Skin epidermis (tissue), 12 donors: ENCODE measurements at regions not wholly inside any gene's neighbourhood (a gene's known extent, or its start where the extent isn't known, plus 50 kb on each side); places are given as distances from the start of the nearest gene placed in this dataset.
"Not testable (repeated sequence)": the region's sequence is repeated elsewhere in the genome, so short reads cannot be mapped to it uniquely, and the experiment has no call there.

Experiments
- H3K27ac ChIP-seq, 21 experiments: fragments of 200-600 bp; sonication (generic) in 11 of 21; one replicate each; pipeline ENCODE4 v1.5.0; 2020; ENCODE audit warnings: mild to moderate bottlenecking in 3 of 21, inconsistent platforms in 2 of 21, moderate library complexity in 2 of 21
- H3K4me3 ChIP-seq, 7 experiments: fragments of 200-600 bp; sonication (generic) in 2 of 7; one replicate each; pipeline ENCODE4 v1.5.0; 2020; ENCODE audit warnings: inconsistent platforms in 2 of 7, mild to moderate bottlenecking in 2 of 7, moderate library complexity in 1 of 7

DNA sequence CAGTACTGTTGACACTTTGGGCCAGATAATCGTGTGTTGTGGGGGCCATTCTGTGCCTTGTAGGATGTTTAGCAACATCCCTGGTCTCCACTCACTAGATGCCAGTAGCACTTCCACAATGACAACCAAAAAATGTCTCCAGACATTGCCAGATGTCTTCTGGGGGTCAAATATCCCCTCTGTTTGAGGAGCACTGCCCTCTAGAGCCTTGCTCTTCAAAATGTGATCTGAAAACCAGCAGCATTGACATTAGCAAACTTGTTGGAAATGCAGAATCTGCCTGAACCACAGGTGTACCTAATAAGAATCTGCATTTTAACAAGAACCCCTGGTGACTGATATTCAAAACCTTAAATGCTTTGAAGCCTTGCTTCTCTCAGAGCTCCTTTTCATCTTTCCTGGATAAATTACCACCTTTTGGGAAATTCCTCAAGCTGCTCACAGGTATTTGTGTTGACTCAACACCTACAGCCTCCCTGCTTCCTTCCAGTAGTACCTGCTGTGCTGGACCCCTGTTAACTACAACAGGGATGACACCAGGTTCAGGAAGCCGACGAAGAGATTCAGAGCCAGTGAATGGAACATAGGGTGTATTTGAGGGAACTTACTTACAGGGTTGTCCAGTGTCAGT, 459.0 kb upstream of the NR3C2 start:
- no peak overlapping the region for H3K27ac ChIP-seq
- no peak overlapping the region for H3K4me3 ChIP-seq

- H3K27ac ChIP-seq, H3K4me3 ChIP-seq: not testable (repeated sequence)
Observed at GRCh38 chr4:148898139-148898538, 455.9 kb upstream of the NR3C2 start.

DNA sequence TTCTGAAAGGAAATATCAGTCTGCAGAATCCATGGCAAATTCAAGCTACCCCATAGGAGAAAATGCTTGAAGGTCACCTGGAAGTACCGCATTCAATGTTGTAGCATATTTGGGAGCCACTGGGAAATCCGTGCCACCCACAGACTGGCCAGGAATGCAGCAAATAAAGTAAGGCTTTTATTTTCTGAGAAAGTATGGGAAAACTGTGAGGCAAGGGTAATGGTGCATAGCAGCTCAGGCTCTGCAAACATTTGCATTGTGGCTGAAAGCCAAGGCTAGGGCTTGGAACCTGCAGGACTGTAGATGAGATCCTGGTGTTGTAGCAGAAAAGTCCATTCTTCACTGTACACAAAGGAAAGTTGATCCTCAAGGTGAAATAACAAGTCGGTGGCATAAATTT, 450.9 kb upstream of the NR3C2 start:
- H3K4me3 ChIP-seq = no peak overlapping the region
- no peak overlapping the region for H3K27ac ChIP-seq

DNA sequence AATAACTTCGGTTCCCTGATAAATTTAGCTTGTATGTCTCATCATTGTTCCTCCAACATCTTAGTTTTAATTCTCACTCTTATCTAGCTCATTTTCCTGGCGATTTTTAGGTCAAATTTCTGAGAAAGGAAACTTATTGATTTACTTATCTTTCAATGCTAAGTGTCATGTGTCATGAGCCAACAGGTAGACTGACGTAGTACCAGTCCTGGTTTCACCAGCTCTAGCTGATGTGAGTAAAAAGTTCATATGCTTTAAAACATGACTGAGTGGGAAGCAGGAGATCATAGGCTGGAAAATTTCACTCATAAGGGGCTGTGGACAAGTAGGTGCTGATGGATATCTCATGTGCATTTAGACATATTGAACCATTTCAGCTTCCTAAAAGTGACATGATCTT, 441.7 kb upstream of the NR3C2 start:
- Histone ChIP-seq H3K27ac (no peak overlapping the region), H3K4me3 (no peak overlapping the region)

GRCh38 chr4:148883435-148883834, 441.2 kb upstream of the NR3C2 start:
- Histone ChIP-seq H3K27ac (no peak overlapping the region), H3K4me3 (no peak overlapping the region)

- Histone ChIP-seq H3K27ac (no peak overlapping the region), H3K4me3 (no peak overlapping the region)
Observed at GRCh38 chr4:148881860-148882643, 439.8 kb upstream of the NR3C2 start.

GRCh38 chr4:148874331-148874730, 432.1 kb upstream of the NR3C2 start:
- Histone ChIP-seq H3K27ac (no peak overlapping the region), H3K4me3 (no peak overlapping the region)

DNA sequence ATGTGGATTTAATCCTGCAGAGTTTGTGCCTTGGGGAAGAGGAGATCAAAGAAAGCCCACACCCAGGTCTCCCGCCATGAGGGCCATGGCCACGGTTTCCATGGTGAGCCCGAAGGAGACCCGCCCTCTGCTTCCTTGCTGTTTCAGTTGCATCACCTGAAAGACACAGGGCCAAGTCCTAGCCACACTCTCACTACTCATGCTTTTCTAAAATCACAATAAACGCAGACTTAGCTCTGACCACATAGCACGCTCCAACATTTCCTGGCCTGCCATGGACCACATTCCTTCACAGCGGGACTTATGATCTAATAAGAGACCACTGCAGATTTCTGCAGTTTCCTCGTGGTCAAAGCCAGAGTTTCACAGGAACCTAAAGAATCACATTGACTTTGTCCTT, 426.0 kb upstream of the NR3C2 start:
- H3K4me3 ChIP-seq = no peak overlapping the region
- H3K27ac ChIP-seq = no peak overlapping the region

DNA sequence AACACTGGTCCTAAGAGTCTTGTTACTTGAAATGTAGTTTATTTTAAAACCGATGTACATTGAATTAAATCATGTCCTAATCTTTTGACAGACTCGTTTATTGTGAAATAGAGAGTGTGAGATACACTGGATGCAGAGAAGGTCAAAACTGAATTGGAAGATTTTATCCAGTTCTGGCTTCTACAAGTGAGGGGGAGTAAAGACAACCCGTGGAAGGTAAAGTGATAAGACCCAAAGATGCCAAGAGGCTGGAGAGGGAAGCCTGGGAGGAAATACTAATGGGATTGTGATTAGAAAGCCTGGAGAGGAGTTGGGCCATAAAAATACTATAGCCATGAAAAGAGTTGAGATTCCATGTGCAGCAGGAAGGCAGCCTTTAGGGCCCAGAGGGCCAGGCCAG, 424.5 kb upstream of the NR3C2 start:
- no peak overlapping the region for H3K4me3 ChIP-seq

DNA sequence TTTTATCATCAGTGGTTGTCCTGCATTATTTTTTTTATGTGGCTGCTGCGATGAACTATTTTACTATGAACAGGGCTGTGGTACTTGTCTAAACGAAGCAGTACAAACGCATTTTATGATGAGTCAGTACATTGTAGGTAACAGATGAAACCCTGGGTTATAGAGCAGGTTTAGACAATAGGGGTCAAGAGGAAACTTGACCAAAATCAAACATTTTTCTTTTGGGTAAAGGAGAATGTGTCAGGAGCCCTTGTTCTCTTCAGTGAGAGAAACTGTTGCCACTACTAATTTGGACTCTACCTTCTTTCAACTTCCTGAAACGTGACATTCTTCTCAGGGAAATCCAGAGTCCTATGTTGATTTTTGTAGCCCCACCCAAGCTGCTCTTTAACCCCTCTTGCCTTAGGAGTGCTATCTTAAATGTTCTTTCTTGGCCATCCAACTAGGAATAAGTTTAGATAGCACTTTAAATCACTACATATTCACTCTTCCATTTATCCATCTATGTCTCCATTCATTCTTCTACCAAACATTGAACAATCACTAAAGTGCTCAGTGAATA, 415.8 kb upstream of the NR3C2 start:
- Histone ChIP-seq H3K4me3 (no peak overlapping the region), H3K27ac (no peak overlapping the region)

More for the DNA sequence above, 424.5 kb upstream of the NR3C2 start:
- no peak overlapping the region for H3K27ac ChIP-seq

GRCh38 chr4:148857239-148857972, 415.2 kb upstream of the NR3C2 start:
- Histone ChIP-seq H3K27ac (no peak overlapping the region), H3K4me3 (no peak overlapping the region)

GRCh38 chr4:148854203-148854602, 412.0 kb upstream of the NR3C2 start:
- no peak overlapping the region for H3K4me3 ChIP-seq
- no peak overlapping the region for H3K27ac ChIP-seq

- no peak overlapping the region for H3K4me3 ChIP-seq
- no peak overlapping the region for H3K27ac ChIP-seq
Observed at GRCh38 chr4:148852092-148852699, 410.0 kb upstream of the NR3C2 start.

DNA sequence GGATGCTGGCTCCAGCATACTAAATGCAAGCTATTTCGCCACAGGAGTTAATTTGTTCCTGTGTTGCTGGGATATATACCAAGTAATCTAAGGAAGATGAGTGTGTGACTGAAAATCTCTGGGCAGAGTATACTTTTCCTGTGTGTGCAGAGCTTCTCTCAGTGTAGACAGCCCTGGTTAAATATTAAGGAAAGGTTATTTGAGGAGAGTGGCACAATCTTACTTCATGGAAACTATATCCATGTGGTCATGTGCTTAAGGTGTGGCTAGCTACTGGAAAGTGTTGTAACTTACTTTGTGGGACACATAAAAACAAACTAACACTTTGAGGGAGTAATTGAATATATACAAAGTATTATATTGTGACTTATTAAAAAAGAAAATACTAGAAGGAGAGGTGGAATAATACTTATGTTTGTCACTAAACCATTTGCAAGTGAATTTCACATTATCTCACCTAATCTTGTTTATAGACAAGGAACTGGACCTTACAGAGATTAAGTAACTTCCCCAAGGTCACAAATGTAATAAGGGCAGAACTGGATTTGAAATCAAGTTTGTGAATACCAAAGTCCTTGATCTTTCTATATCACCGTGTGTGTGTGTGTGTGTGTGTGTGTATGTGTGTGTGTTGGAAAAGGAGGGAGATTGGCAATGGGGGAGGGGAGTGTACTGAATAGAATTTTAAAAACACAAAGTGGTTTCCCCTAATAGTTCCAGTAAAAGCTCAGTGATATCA, 408.2 kb upstream of the NR3C2 start:
- Histone ChIP-seq H3K27ac (no peak overlapping the region), H3K4me3 (no peak overlapping the region)

DNA sequence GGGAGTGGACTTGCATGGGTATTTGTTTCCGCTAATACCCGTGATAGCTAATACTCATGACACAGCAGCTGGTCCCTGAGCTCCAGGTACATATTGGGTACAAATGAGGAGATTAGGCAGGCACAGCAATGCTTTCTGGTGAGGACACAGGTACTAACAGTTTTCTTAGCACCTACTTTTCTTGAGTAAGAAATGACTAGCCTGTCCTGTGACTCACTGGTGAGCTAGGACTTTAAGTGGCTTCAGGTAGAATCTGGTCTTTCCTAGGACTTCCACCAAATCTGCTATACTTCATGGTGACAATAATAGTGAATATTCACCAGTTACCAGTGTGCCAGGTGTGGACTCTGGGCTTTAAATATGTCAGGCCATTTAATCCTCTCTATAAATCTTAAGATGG, 407.4 kb upstream of the NR3C2 start:
- no peak overlapping the region for H3K4me3 ChIP-seq
- no peak overlapping the region for H3K27ac ChIP-seq

DNA sequence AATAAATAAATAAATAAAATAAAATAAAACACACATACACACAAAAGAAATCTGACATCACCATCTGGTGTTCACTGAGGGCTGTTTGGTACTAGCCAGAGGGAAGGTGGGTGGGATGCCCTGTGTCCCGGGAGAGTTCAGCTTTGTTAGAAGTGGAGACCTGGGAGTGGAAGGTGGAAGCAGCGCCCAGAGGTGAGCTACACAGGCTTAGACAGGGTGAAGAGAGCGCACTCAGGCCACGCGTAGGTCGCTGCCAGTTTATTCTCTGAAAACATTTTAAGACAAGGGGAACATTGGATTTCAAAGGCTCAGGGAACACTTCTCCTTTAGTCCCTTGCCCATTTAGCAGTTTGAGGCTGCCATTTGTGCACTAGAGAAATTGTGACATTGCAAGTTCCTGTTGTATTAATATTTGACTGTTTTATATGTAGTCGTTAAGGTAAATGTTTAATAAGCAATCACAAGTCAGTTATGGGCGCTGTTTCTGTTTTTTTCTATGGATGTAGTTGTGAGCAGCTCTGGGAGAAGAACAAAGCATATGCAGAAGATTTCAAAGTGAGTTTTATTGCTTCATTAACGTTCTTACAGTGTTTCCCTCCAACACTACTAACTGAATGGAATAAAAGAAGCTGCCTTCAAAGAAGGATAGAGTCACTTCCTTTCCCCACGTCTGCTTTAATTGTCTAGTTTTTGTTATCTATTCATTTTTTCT, 405.5 kb upstream of the NR3C2 start:
- Histone ChIP-seq H3K27ac (no peak overlapping the region), H3K4me3 (no peak overlapping the region)

DNA sequence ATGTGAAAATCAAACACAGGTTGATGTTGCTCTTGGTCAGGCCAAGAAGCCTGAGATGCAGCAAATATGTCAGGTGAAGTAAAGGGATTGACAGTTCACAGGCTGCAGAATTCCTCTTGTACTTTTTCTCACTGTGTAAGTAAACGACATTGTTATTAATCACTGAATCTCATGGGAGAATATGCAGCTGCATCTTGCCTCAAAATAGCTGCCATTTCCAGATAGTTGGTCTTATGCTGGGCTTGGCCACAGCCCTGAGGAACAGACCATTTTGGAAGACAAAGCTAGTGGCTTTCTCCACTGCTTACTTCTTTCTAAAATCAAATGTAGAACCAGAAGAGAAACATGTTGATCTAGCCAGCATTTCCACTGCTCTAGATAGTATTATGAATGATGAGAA, 403.4 kb upstream of the NR3C2 start:
- no peak overlapping the region for H3K27ac ChIP-seq
- no peak overlapping the region for H3K4me3 ChIP-seq

DNA sequence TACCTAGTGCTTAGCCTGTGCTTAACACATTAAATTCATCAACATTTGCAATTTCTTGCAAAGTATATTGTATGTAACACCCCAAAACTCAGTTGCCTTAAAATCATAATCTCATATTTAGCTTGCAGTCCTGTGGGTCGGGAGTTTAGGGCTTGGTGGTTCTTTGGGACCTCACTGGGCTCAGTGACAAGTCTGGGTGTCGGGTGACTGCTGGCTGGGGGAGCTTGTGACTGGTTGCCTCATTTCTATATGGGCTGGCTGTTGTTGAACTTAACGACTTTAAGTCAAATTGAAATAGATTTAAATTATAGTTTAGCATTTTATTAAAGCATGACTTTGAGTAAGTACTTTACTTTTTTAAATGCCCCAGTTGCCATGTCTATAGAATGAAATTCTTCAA, 401.4 kb upstream of the NR3C2 start:
- Histone ChIP-seq H3K27ac (no peak overlapping the region), H3K4me3 (no peak overlapping the region)

DNA sequence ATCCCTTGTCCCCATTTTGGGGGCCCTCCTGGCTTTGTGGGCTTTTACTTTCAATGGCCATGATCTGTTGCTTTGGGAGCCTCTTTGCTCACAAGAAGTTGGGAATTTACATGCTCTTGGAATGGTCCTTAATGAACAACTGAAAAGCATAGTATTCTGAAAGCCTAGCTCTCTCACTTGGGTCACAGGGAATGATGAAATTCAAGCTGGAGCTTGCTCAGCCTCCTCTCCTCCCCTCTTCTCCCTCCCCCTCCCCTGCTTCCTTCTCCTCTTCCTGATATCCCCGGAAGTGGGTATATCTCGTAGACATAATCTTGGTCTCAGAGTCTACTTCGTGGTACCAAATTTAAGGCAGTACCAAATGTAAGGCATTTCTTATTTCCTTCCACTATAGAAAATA, 400.6 kb upstream of the NR3C2 start:
- H3K4me3 ChIP-seq = no peak overlapping the region
- H3K27ac ChIP-seq = no peak overlapping the region
